ENCODE measurements at regions not wholly inside any gene's neighbourhood (a gene's known extent, or its start where the extent isn't known, plus 50 kb on each side); places are given as distances from the start of the nearest gene placed in this dataset.
"Not testable (repeated sequence)": the region's sequence is repeated elsewhere in the genome, so short reads cannot be mapped to it uniquely, and the experiment has no call there.

DNA sequence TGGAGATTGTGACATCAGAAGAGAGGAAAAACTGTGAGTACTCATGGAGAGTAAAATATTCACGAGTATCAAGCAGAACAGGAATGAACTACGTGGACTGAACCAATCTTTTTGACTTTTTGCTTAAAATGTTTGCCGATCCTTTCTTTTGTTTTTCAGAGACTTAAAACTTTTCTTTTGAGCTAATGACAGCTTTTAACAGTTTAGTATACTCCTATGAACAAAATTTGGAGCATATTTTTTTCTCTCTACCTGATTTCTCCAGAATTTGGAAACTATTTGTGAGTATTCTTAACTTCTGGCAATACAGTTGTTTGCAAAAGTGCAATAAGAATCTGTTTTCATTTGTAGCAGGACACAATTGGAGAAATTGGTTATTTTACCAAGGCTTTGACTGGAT is 786.3 kb downstream of the SORCS1 start:
- DNase-seq: no peak

DNA sequence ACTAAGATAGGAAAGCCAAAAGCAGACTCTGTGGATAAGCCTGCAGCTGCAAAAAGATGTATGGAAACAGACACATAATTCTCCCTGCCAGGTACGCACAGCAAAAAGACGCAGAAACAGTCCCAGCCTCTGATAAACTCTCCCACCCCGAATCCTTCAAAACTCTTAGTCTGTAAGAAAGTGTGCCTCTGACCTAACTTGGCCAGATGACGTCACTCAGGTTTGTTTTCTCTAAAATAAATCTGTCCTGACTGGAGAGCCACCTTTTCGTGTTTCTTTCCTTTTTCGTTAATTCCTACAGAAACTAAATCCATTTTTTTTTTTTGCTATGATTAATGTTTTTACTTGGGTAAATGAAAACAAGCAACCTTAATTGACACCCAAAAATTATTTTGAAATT is 793.8 kb downstream of the SORCS1 start:
- no peak for DNase-seq

DNA sequence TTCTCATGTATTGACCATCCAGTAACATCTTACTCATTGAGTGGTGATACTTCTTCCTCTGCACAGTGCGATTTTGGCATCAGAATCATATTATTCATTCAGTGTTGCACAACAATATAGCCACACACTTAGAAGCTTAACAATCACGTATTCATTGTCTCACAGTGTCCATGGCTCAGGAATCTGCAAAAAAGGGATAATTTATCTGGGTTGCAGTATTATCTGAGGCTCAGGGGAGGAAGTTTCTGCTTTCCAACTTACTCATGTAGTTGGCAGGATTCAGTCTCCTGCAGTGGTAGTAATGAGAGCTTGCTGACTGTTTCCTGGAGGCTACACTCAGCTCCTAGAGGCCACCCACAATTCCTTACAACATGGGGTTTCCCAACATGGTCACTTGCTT is 803.6 kb downstream of the SORCS1 start:
- DNase-seq: no peak

DNA sequence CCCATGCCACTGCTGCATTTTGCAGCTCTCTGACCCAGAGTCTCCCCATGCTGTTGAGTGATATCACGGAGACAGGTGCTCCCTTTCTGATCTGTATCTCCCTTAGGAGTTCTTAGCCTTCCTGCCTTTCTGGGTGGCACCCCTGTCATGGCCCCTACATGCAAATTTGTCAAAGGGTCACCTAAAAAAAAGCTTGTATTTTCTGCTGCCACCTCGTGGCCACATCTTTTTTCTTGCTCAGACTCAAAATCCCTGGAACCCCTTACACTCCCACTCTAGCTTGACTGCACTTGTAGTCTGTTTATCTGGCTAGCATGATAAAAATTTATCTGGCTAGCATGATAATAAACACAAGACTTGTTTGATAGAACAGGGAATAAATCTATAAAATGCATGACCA is 809.1 kb downstream of the SORCS1 start:
- no peak for DNase-seq

DNA sequence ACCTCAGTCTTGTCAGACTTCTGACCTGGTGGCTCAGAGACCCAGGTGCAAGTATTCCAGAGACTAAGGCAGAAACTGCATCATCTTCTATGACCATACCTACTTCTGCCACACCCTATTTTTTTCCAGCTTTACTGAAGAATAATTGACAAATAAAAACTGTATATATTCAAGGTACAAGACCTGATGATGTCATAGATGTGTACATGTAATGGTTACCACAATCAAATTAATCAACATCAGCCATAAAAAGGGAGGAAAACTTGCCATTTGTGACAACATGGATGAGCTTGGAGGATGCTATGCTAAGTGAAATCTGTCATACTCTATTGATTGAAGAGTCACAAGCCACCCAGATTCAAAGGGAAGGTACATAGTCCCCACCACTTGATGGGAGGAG is 815.6 kb downstream of the SORCS1 start:
- no peak for DNase-seq

DNA sequence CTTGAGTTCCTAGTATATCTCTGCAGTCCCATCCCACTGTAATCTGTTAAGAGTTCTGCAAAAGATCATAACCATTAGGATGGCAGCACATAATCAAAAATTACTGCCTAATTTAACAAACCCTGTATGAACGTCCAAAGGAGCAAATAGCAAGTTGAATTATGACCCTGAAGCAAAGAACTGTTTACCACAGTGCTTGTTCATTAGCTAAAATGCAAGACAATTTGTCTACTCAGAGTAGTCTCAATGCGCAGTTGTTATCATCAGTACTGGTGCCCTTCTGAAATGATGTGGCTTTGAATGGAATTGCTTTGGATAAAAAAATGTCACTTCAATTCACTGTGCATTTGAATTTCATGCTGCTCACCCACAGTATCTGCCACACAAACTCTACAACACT is 817.0 kb downstream of the SORCS1 start:
- no peak for DNase-seq

DNA sequence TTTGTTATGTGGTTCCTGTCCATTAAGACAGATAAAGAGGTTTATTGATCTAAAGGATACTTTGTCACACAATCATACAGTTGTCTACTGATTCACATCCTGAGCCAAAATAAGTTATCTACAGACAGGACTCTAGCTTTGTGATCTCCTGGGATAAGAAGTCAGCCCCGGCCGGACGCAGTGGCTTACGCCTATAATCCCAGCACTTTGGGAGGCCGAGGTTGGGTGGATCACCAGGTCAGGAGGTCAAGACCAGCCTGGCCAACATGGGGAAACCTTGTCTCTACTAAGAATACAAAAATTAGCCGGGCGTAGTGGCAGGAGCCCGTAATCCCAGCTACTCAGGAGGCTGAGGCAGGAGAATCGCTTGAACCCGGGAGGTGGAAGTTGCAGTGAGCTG is 821.0 kb downstream of the SORCS1 start:
- not testable (repeated sequence) for DNase-seq

DNA sequence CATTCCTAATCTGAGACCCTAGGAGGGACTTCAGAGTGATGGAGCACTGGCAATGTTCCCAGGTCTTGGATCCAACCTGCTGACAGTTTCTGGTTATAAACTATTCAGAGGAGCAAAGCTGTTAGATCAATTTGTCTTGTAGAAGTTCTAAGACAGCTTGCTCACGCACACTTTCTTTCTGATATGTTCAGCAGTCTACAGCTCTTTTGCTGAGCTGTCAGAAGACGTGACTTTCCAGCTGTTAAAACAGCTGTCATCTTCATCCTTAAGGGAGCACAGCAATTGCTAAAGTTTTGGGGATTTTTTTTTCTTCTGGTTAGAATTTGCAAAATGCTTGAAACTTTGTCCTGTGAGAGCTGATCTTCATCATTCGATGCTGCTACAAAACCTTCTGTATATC is 823.1 kb downstream of the SORCS1 start:
- DNase-seq: no peak

DNA sequence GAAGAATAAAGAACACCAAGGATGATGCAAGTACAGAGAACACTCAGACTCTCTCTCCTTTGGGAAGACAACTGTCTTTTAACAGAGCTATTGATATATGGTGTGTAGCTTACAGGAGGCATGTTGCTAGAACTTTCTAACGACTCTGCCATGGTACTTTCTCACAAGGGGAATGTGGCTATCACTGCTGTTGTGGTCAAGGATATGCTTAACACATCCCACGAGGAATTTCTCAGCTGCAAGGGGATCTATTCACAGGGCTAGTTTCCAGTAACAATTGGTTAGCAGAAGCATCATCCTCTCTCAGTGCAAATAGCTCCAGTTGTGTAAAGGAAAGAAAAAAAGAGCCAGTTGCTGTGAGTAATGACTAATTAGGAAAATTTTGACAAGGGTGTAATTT is 826.0 kb downstream of the SORCS1 start:
- DNase-seq: no peak

DNA sequence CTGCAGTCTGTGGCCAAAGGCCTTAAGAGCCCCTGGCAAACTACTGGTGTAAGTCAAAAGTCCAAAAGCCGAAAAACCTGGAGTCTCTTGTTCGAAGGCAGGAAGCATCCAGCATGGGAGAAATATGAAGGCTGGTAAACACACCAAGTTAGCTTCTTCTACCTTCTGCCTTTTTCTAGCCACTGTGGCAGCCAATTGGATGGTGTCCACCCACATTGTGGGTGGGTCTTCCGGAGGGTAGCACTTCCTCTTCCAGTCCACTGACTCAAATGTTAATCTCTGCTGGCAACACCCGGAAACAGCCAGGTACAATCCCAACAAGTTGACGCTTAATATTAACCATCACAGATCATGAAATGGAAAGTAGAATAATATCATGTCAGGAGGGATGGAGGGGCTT is 827.6 kb downstream of the SORCS1 start:
- DNase-seq: no peak

DNA sequence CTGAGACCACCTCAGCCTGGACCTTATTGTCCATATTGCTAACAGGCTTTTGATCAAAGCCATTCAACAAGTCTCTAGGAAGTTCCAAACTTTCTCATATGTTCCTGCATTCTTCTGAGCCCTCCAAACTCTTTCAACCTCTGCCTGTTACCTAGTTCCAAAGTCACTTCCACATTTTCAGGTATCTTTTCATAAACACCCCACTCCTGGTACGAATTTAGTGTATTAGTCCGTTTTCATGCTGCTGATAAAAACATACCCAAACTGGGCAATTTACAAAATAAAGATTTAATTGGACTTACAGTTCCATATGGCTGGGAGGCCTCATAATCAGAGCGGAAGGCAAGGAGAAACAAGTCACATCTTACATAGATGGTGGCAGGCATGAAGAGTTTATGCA is 836.8 kb downstream of the SORCS1 start:
- no peak for DNase-seq

DNA sequence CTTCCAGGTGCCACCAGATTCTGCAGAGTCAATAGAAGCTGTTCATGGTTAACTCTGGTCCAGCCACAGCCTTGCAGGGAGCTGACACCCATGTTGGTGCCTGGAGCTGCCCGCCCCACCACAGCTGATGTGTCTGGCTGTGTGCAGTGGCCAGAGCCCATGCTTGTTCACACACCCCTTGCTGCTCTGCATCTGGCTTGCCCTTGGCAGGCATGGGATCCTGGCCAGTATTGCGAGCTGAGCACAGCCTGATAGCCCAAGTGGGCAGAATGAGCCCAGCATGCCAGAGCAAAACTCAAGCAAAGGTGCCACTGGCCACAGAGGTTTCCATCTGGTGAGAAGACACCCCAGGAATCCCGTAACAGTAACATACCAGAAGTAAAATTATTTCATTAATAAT is 843.6 kb downstream of the SORCS1 start:
- DNase-seq: no peak

DNA sequence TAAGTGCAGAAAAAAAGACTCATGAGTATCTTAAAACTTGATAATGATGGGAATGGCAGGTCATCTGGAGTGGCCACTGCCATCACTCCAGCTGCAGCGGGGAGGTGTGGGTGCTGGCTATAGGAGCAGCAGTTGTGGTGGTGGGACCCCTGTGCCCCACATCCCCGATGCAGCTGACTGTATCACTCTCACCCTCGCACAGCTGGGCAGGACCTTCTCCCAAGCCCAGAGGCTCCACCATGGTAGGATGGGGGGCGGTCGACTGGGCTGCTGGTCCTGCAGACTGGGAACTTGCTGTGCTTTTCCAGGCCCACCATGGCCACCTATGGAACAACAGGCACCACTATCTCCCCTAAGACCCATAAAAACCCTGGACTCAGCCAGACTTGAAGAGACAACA is 844.4 kb downstream of the SORCS1 start:
- DNase-seq: no peak

DNA sequence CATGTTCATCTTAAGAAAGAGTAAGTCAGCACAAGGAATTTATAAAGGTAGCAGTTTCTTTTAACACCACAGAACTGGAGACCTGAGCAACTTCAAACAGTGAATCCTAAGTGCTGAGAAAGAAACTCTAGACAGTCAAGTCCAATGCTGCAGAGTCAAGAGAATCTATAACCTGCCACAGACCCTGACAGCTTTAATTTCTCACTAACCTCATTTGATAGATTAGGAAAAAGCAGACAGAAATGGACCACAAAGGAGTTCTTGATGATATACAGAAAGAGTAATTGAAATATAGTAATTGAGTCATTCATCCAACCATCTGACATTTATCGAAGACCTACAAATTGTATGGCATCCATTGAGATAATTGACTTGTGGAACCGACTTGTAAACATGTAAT is 847.0 kb downstream of the SORCS1 start:
- no peak for DNase-seq

DNA sequence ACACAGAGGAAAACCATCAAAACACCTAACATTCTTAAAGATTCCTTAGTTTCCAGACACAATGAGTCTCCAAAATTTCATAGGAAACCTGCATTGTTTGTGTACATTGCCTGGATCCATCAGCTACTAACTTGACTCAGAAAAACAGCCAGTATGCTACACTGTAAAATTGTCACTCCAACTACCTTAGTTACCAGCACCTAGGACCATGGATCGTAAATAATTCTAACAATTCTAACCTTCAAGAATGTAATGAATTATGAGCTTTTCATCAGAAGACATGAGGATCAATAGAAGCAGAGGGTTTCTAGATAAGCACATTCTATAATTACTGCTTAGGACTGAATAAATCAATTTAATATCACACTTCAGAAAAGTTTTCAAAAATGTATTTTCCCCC is 851.5 kb downstream of the SORCS1 start:
- no peak for DNase-seq

DNA sequence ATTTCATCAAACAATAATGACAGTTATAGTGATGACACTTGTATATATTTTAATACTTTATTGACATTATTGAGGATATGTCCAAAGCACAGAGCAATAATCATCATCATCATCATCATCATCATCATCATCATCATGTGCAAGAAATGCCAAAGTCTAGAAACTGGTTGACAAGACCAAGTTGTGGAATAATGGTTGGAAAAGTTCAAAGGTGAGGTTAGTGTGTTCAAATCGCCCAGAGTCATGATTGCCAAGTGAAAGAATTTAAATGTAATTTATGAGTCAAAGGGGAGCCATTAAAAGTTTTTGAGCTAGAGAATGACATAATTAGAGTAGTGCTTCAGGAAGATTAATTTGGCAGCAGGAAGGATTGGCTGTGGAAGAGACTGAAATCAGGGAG is 852.4 kb downstream of the SORCS1 start:
- DNase-seq: no peak

DNA sequence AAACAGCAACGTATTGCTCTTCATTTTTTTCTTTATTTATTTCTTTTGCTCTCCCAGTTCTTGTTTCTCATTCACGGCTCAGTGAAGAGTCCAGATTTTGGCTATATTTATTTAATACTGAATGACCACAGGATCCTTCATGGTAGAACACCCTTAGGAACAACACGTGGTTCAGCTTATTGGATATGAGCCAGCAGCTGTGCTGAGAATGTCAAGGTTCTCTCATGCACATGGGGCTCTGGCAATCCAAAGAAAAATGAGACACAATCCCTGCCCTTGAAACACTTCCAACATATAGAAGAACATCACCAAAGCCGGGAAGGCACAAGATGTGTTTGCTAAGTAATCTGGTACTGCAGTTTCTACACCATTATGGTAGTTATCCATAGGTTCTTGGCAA is 852.9 kb downstream of the SORCS1 start:
- DNase-seq: no peak

DNA sequence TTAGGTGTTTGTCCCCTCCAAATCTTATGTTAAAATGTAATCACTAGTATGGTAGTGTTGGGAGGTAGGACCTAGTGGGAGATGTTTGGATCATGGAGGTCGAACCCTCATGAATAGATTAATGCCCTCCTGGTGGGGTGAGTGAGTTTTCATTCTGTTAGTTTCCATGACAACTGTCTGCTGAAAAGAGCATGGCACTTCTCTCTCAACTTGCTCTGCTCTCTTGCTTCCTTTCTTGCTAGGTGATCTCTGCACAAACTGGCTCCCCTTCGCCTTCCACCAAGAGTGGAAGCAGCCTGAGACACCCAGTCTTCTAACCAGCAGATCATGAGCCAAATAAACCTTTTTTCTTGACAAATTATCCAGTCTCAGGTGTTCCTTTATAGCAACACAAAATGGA is 853.9 kb downstream of the SORCS1 start:
- no peak for DNase-seq

DNA sequence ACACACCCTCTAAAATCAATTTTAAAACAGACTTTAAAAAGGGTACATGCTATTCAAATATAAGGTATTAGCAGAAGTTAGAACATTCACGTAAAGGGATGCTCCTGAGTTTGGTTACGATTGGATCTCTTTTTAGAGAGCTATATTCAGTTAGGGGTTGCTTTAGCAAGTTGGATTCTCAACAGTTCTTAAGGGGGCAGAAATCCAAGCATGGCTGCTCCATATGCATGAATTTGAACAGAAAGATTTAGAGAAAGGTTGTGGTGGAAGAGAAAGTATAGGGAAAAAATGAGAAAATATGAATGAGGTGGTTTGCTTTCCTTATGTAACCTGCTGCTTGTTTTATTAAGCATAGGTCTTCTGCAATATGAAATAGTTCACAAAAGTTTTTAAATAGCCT is 855.1 kb downstream of the SORCS1 start:
- no peak for DNase-seq

DNA sequence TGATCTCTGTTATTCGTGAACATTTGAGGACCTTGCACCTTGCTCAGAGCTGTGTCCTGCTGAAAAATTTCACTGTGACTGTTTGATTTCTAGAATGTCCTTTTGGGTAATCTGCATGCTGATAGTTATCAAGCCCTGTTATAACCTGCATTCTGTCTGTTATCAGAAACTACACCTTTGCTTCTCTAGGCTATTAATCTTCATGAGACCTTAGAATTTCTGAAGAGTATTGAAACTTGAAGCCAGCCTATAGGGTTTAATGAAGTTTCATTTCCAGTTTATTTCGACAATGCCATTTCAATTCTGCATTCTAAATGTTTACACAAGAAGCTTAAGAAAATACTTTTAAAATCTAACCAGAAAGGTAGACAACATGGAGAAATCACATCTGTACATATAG is 856.2 kb downstream of the SORCS1 start:
- DNase-seq: no peak

DNA sequence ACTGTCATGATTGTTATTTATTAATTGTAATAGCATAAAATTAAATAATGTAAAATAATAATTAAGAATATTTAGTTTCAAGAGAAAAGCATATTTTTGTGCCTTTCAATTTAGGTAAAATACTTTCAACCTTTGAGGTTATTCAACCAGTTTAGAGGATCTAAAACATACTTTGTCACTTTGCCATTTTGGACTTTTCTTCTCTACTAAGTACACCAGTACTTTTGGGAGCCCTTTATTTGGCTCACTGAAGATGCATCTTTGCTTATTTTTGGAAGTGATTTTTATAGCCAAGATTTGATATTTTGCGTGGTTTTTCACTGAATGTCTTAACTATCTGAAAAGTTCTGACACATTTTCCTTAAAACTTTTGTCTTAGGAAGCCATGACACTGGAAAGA is 860.5 kb downstream of the SORCS1 start:
- DNase-seq: no peak

DNA sequence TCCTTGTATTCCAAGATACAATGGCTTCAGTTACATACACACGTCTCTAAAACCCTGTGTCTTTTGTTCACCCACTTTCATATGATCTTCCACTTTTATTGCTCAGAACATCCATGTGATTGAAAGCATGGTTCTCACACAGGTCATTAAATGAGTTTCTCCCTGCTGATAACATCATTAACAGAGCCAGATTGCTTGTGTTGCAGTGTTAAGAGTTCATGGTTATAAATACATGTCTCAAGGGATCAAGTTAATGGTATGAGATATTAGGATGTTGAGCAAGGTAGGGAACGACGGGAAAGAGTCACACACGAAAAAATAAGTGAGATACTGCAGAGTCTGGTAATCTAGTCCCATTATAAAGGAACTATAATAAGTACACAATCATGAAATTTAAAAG is 861.5 kb downstream of the SORCS1 start:
- no peak for DNase-seq

DNA sequence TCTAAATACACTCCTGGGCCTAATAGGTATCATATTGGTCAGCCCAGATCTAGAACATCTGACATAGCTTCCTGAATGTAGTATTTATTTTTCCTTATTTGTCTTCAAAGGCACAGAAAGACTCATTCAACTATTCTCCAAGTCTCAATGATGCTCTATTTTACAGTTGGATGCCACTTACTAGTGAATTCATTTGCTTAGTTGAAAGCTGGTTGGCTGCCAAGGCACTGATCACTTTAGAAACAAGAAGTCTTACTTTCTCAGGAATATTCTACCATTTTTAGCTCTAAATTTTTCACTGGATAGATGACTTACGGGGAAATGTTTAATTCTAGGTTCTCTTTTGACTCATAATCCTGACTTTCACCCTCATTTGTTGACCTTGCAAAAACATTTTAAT is 863.4 kb downstream of the SORCS1 start:
- no peak for DNase-seq

DNA sequence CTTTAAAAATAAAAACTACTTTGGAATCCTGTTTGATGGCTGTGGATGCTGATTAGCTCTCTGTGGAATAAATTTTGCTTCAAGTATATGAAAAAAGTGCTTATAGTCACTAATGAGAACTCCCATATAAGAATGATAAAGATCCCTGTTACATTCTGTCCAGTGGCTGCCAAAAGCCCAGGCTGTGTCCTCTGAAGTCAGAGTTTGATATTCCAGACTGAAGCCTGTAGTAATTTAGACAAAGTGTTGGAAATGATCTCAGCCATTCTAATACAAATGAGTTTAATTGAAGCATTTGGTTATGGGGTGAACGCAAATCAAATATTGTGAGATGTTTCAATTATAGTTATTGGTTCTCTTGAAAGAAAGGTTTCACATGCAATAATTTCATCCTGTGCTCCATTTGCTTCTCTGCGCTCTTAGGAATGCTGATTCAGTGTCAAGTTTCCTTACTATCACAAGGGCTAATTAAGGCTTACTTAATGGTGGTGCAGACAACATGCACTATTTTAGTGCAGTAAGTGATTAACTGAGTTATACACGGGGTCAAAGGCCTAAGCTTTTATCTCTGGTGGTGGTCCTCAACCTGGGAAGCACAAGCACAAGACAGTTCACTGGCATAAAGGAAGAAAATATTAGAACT is 867.6 kb downstream of the SORCS1 start:
- DNase-seq: no peak

DNA sequence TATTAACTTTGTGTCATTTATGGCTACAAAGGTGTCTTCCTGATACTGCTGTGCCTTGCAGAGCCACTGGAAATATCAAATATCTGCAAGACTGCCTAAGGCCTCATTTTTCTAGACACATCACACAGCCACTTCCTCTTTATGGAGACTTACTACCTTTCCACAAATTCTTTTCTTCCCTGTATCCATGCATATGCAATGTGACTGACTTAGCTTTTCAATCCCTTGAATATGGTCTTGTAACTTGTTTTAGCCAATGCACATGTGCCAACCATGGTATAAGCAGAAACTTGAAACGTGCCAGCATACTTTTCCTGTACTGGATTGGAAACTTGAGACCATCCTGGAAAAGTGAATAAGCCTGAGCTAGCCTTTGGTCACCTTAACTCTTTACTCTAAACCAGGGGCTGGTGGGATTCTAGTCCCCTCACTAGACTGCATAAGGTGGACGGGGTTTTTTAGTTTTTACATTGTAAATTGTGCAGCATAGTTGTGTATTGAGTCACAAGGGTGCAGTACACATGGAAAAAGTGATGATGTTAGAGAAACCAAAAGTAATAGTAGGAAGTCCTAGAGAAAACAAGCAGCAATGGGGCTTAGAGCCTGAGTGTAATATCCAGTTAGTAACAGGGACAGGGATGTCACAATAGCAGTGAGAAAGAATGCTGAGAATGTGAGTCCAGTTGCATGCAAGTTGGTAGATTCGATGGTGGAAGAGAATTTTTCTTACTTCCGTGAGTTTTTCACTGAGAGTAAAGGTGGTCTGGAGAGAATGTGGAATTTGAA is 879.5 kb downstream of the SORCS1 start:
- no peak for DNase-seq

Measured in AML-193 (cell line).